ENCODE measurements at regions not wholly inside any gene's neighbourhood (a gene's known extent, or its start where the extent isn't known, plus 50 kb on each side); places are given as distances from the start of the nearest gene placed in this dataset.
"Not testable (repeated sequence)": the region's sequence is repeated elsewhere in the genome, so short reads cannot be mapped to it uniquely, and the experiment has no call there.

DNA sequence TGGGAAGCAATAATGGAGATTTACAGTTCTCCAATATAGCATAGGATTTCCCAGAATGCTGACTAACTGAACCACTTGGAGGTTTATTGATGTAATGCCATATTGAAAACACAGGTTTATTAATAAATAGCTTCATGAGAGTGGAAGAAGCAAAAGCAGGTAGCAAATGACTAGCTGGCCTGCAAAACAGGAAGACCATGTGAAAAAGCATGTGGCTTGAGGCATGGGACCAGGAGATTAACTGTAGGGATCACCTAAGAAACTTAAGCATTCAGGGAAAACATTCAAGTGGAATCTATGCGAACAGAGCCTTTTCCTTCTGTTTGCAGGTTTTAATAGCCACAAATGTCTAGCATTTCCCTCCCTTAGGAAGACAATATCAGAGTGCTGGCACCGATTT, 679.7 kb downstream of the ZEB2 start:
- Mint-ChIP-seq H3K36me3 (no peaks in the 10 kb centered on the region), H3K4me3 (no peak overlapping the region), H3K4me1 (no peaks in the 10 kb centered on the region), H3K27ac (no peak overlapping the region), H3K9me3 (peaks cover 6% of the 10 kb centered on the region)
- ATAC-seq, result no peak
- DNase-seq (ENCODE audit: low spot score in 2 of 2), result no peak

GRCh38 chr2:143839456-143839855, 680.5 kb downstream of the ZEB2 start:
- H3K27ac Mint-ChIP-seq, result no peak overlapping the region
- no peaks in the 10 kb centered on the region for H3K36me3 Mint-ChIP-seq
- ATAC-seq, result no peak
- H3K9me3 Mint-ChIP-seq, result peaks cover 6% of the 10 kb centered on the region
- no peaks in the 10 kb centered on the region for H3K4me1 Mint-ChIP-seq
- DNase-seq (ENCODE audit: low spot score in 2 of 2), result no peak
- no peak overlapping the region for H3K4me3 Mint-ChIP-seq

GRCh38 chr2:143837055-143837454, 682.9 kb downstream of the ZEB2 start:
- ATAC-seq; H3K4me1 Mint-ChIP-seq; H3K9me3 Mint-ChIP-seq; H3K36me3 Mint-ChIP-seq; H3K27ac Mint-ChIP-seq; DNase-seq (ENCODE audit: low spot score in 2 of 2); H3K4me3 Mint-ChIP-seq: not testable (repeated sequence)

- Mint-ChIP-seq H3K4me1 (no peaks in the 10 kb centered on the region), H3K27ac (no peak overlapping the region), H3K4me3 (no peak overlapping the region), H3K9me3 (peaks cover 6% of the 10 kb centered on the region), H3K36me3 (no peaks in the 10 kb centered on the region)
- DNase-seq (ENCODE audit: low spot score in 2 of 2) (no peak), ATAC-seq (no peak)
Observed at GRCh38 chr2:143835481-143835880, 684.4 kb downstream of the ZEB2 start.

DNA sequence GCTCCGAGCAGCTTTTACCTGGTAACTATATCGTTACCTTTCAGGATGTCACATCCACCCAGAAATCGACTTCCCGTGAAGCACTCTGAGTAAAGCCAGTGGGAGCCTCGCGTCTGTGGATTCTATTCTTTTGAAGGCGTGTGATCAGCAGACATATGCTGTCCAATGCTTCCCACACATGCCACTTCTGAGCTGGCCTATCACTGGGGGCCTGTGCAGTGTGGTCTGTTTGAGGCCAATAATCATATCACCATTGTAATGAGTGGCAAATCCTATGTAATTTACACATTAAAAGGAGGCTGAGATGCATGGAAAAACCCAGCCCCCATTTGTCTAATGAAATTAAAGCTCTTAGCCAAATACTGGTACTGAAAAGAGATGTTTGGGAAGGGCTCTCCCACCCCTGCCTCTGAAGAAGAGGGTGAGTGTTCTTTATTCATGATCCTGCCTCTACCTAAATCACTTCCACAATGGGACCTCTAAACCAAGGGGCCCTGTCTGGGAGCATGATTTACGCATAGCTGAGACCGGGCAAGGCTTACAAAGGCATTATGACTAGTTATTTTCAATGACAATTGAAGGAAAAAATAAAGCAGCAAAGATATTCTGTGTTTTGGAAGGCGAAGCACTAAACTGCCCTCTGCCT, 686.8 kb downstream of the ZEB2 start:
- no peaks in the 10 kb centered on the region for H3K36me3 Mint-ChIP-seq
- no peak overlapping the region for H3K4me3 Mint-ChIP-seq

DNA sequence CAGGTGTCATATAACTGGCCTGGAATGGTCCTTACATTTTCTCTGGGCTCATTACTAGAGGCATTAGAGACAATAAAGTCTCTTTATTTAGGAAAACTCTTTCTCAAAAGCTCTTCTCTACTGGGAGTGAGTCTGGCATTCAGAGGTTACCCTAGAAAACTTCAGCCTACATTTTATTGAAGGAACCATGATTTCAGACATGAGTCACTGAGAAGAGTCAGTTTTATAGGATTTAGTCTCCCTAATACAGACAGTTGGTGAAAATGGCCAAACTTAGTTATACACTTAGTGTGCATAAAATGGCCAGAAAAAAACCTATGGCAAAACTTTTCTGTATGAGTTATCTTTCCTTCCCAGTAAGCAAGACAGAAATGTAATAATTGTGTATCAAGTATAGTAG, 689.4 kb downstream of the ZEB2 start:
- no peaks in the 10 kb centered on the region for H3K9me3 Mint-ChIP-seq
- no peaks in the 10 kb centered on the region for H3K4me1 Mint-ChIP-seq
- ATAC-seq (no peak), DNase-seq (ENCODE audit: low spot score in 2 of 2) (no peak)
- no peak overlapping the region for H3K27ac Mint-ChIP-seq
- H3K4me3 Mint-ChIP-seq, result no peak overlapping the region
- H3K36me3 Mint-ChIP-seq, result no peaks in the 10 kb centered on the region

More for the DNA sequence above, 686.8 kb downstream of the ZEB2 start:
- Mint-ChIP-seq H3K27ac (no peak overlapping the region), H3K4me1 (no peaks in the 10 kb centered on the region), H3K9me3 (peaks cover 6% of the 10 kb centered on the region)
- DNase-seq (ENCODE audit: low spot score in 2 of 2), result no peak
- ATAC-seq, result no peak

- no peak overlapping the region for H3K27ac Mint-ChIP-seq
- no peak for ATAC-seq
- H3K9me3 Mint-ChIP-seq, result no peaks in the 10 kb centered on the region
Observed at GRCh38 chr2:143828763-143829537, 691.0 kb downstream of the ZEB2 start.

GRCh38 chr2:143824791-143825190, 695.1 kb downstream of the ZEB2 start:
- no peaks in the 10 kb centered on the region for H3K9me3 Mint-ChIP-seq
- no peak overlapping the region for H3K27ac Mint-ChIP-seq
- no peak for DNase-seq (ENCODE audit: low spot score in 2 of 2)
- H3K36me3 Mint-ChIP-seq, result no peaks in the 10 kb centered on the region
- ATAC-seq, result no peak
- H3K4me3 Mint-ChIP-seq, result no peak overlapping the region
- no peaks in the 10 kb centered on the region for H3K4me1 Mint-ChIP-seq

More at GRCh38 chr2:143828763-143829537, 691.0 kb downstream of the ZEB2 start:
- Mint-ChIP-seq H3K36me3 (no peaks in the 10 kb centered on the region), H3K4me1 (no peaks in the 10 kb centered on the region), H3K4me3 (no peak overlapping the region)
- DNase-seq (ENCODE audit: low spot score in 2 of 2), result no peak

GRCh38 chr2:143823876-143824275, 694.7 kb downstream of the ARHGAP15 start:
- no peak for DNase-seq (ENCODE audit: low spot score in 2 of 2)
- Mint-ChIP-seq H3K36me3 (no peaks in the 10 kb centered on the region), H3K4me3 (no peak overlapping the region), H3K9me3 (no peaks in the 10 kb centered on the region), H3K27ac (no peak overlapping the region), H3K4me1 (no peaks in the 10 kb centered on the region)
- no peak for ATAC-seq

- Mint-ChIP-seq H3K4me1 (no peaks in the 10 kb centered on the region), H3K36me3 (no peaks in the 10 kb centered on the region), H3K9me3 (no peaks in the 10 kb centered on the region), H3K4me3 (no peak overlapping the region), H3K27ac (no peak overlapping the region)
- no peak for ATAC-seq
- DNase-seq (ENCODE audit: low spot score in 2 of 2), result no peak
Observed at GRCh38 chr2:143823296-143823695, 694.1 kb downstream of the ARHGAP15 start.

- no peaks in the 10 kb centered on the region for H3K4me1 Mint-ChIP-seq
- H3K27ac Mint-ChIP-seq, result no peak overlapping the region
- H3K36me3 Mint-ChIP-seq, result no peaks in the 10 kb centered on the region
- no peaks in the 10 kb centered on the region for H3K9me3 Mint-ChIP-seq
- H3K4me3 Mint-ChIP-seq, result no peak overlapping the region
- DNase-seq (ENCODE audit: low spot score in 2 of 2) (no peak), ATAC-seq (no peak)
Observed at GRCh38 chr2:143822736-143823135, 693.5 kb downstream of the ARHGAP15 start.

- ATAC-seq, result no peak
- H3K4me3 Mint-ChIP-seq, result no peak overlapping the region
- no peak overlapping the region for H3K27ac Mint-ChIP-seq
- no peaks in the 10 kb centered on the region for H3K36me3 Mint-ChIP-seq
- no peaks in the 10 kb centered on the region for H3K9me3 Mint-ChIP-seq
- DNase-seq (ENCODE audit: low spot score in 2 of 2), result no peak
- no peaks in the 10 kb centered on the region for H3K4me1 Mint-ChIP-seq
Observed at GRCh38 chr2:143819764-143820163, 690.5 kb downstream of the ARHGAP15 start.

- Mint-ChIP-seq H3K36me3 (no peaks in the 10 kb centered on the region), H3K4me1 (no peaks in the 10 kb centered on the region), H3K4me3 (no peak overlapping the region), H3K9me3 (no peaks in the 10 kb centered on the region), H3K27ac (no peak overlapping the region)
- DNase-seq (ENCODE audit: low spot score in 2 of 2) (no peak), ATAC-seq (no peak)
Observed at GRCh38 chr2:143819190-143819735, 690.0 kb downstream of the ARHGAP15 start.

All from stimulated activated effector memory CD8-positive, alpha-beta T cell treated with anti-CD3 and anti-CD28 coated beads, Interleukin-12 subunit alpha, Interleukin-12 subunit beta, amount 100 ng/mL, for 72 hours (primary cell).